Caco-2 (cell line): ENCODE measurements at regions not wholly inside any gene's neighbourhood (a gene's known extent, or its start where the extent isn't known, plus 50 kb on each side); places are given as distances from the start of the nearest gene placed in this dataset.

Experiments
- BruUV-seq: library from RNA; stranded (reverse); fragments of 400-500 nt; replicated peaks from 2 replicates; lab custom pipeline; 2021; lab: Mats Ljungman, UMichigan
- CTCF ChIA-PET: fragments of 300-600 bp; sonication (Branson Sonifier 250); formaldehyde crosslinking; loops from one replicate; lab custom pipeline; 2022; ENCODE audit warnings: antibody characterized with exemption; lab: Charles Lee
- POLR2A ChIA-PET: fragments of 300-600 bp; sonication (Branson Sonifier 250); formaldehyde crosslinking; loops from one replicate; lab custom pipeline; 2022; ENCODE audit warnings: antibody characterized with exemption; lab: Charles Lee
- DNase-seq, 2 experiments: peaks; one replicate each; pipeline versions ENCODE4 v3.0.0 to v3.0.0-alpha.2; 2020 to 2022
- H3K27me3 ChIP-seq: replicated peaks from 2 replicates; pipeline ENCODE4 v1.6.0; 2011; ENCODE audit warnings: low read length; ENCODE audit not compliant: control insufficient read depth, insufficient read depth
- H3K36me3 ChIP-seq: 2 replicates; pipeline ENCODE4 v1.5.1; 2011; ENCODE audit warnings: low read length; ENCODE audit not compliant: control insufficient read depth, insufficient read depth
- H3K4me1 ChIP-seq: fragments of 250-450 bp; sonication (Bioruptor Pico); 2 replicates; pipeline ENCODE4 v1.5.1; 2020; ENCODE audit warnings: mild to moderate bottlenecking
- H3K4me3 ChIP-seq: 2 replicates; pipeline ENCODE4 v1.5.1; 2011; ENCODE audit warnings: low read depth, mild to moderate bottlenecking, control low read depth, low read length
- H3K9me3 ChIP-seq: fragments of 250-450 bp; sonication (Bioruptor Pico); 2 replicates; pipeline ENCODE4 v1.5.1; 2020; ENCODE audit warnings: mild to moderate bottlenecking, moderate library complexity
- H3K27ac Mint-ChIP-seq: one replicate; pipeline ENCODE4 v1.8.0; 2022; ENCODE audit warnings: mixed read lengths; ENCODE audit not compliant: unreplicated experiment
- H3K27me3 Mint-ChIP-seq: one replicate; pipeline ENCODE4 v1.8.0; 2022; ENCODE audit warnings: mixed read lengths; ENCODE audit not compliant: insufficient read depth, unreplicated experiment
- H3K36me3 Mint-ChIP-seq: one replicate; pipeline ENCODE4 v1.8.0; 2022; ENCODE audit warnings: mild to moderate bottlenecking, mixed read lengths; ENCODE audit not compliant: insufficient read depth, unreplicated experiment
- H3K4me1 Mint-ChIP-seq: one replicate; pipeline ENCODE4 v1.8.0; 2022; ENCODE audit warnings: low read depth, mixed read lengths; ENCODE audit not compliant: unreplicated experiment
- H3K4me3 Mint-ChIP-seq: one replicate; pipeline ENCODE4 v1.8.0; 2022; ENCODE audit warnings: mild to moderate bottlenecking, moderate library complexity, mixed read lengths; ENCODE audit not compliant: unreplicated experiment
- H3K9me3 Mint-ChIP-seq: one replicate; pipeline ENCODE4 v1.8.0; 2022; ENCODE audit warnings: mixed read lengths; ENCODE audit not compliant: unreplicated experiment
- CTCF ChIP-seq, 2 experiments: fragments of 200-600 bp in 1 of 2; IDR thresholded peaks; 1 replicate in 1 of 2; 2 replicates in 1 of 2; pipeline versions ENCODE4 v1.5.1 to v1.8.0; 2011 to 2022; ENCODE audit warnings: antibody characterized with exemption in 1 of 2, control low read depth in 1 of 2, inconsistent platforms in 1 of 2, low read depth in 1 of 2, low read length in 1 of 2, mild to moderate bottlenecking in 1 of 2, moderate library complexity in 1 of 2; ENCODE audit not compliant: insufficient read depth in 1 of 2, severe bottlenecking in 1 of 2, unreplicated experiment in 1 of 2
- intact Hi-C: fragments of 100-400 bp; cut with micrococcal nuclease; formaldehyde crosslinking; loops from one replicate; pipeline ENCODE4 v1.10.0; 2022; ENCODE audit not compliant: unreplicated experiment

GRCh38 chr15:29377161-29377560 lies 107.5 kb upstream of the NSMCE3 start:
- Mint-ChIP-seq H3K4me1 (no peaks in the 10 kb centered on the region), H3K9me3 (no peaks in the 10 kb centered on the region), H3K27me3 (peaks cover 6% of the 10 kb centered on the region), H3K4me3 (no peak overlapping the region), H3K27ac (no peak overlapping the region), H3K36me3 (no peaks in the 10 kb centered on the region)
- intact Hi-C loops = no loop called here
- TF ChIP-seq CTCF (IDR thresholded peaks at IDR 0.05; ENCODE audit: insufficient read depth in 1 of 2, low read depth in 1 of 2, low read length in 1 of 2, severe bottlenecking in 1 of 2, unreplicated experiment in 1 of 2) = no peak
- Histone ChIP-seq H3K9me3 (no peaks in the 10 kb centered on the region), H3K4me3 (no peak overlapping the region), H3K27me3 (no peaks in the 10 kb centered on the region), H3K36me3 (no peaks in the 10 kb centered on the region), H3K4me1 (no peaks in the 10 kb centered on the region)
- CTCF ChIA-PET = no interaction called here
- POLR2A ChIA-PET = no interaction called here
- DNase-seq = no peak
- BruUV-seq = no TSS peak

- intact Hi-C loops = no loop called here
- Mint-ChIP-seq H3K9me3 (no peaks in the 10 kb centered on the region), H3K27me3 (peaks cover 7% of the 10 kb centered on the region), H3K4me3 (no peak overlapping the region), H3K36me3 (no peaks in the 10 kb centered on the region), H3K4me1 (no peaks in the 10 kb centered on the region), H3K27ac (no peak overlapping the region)
- Histone ChIP-seq H3K27me3 (no peaks in the 10 kb centered on the region), H3K4me1 (no peaks in the 10 kb centered on the region), H3K9me3 (no peaks in the 10 kb centered on the region), H3K4me3 (no peak overlapping the region), H3K36me3 (no peaks in the 10 kb centered on the region)
- no peak for DNase-seq
- CTCF ChIA-PET = no interaction called here
- BruUV-seq = no TSS peak
- TF ChIP-seq CTCF (IDR thresholded peaks at IDR 0.05; ENCODE audit: insufficient read depth in 1 of 2, low read depth in 1 of 2, low read length in 1 of 2, severe bottlenecking in 1 of 2, unreplicated experiment in 1 of 2) = no peak
- POLR2A ChIA-PET = no interaction called here
These were observed 107.0 kb upstream of the NSMCE3 start for GRCh38 chr15:29376590-29376989.

GRCh38 chr15:29369261-29369660 lies 99.6 kb upstream of the NSMCE3 start:
- peaks cover 11% of the 10 kb centered on the region for H3K27me3 Mint-ChIP-seq
- no peak overlapping the region for H3K27ac Mint-ChIP-seq
- ChIA-PET CTCF (no interaction called here), POLR2A (no interaction called here)
- BruUV-seq = no TSS peak
- Histone ChIP-seq H3K9me3 (peaks cover 9% of the 10 kb centered on the region; the same call in 1 of the 2 replicates), H3K36me3 (no peaks in the 10 kb centered on the region), H3K4me1 (no peaks in the 10 kb centered on the region), H3K27me3 (no peaks in the 10 kb centered on the region), H3K4me3 (no peak overlapping the region)
- DNase-seq = no peak
- H3K36me3 Mint-ChIP-seq = no peaks in the 10 kb centered on the region
- peaks cover 18% of the 10 kb centered on the region for H3K9me3 Mint-ChIP-seq
- no peak for TF ChIP-seq CTCF (IDR thresholded peaks at IDR 0.05; ENCODE audit: insufficient read depth in 1 of 2, low read depth in 1 of 2, low read length in 1 of 2, severe bottlenecking in 1 of 2, unreplicated experiment in 1 of 2)
- intact Hi-C loops = no loop called here
- H3K4me3 Mint-ChIP-seq = no peak overlapping the region
- no peaks in the 10 kb centered on the region for H3K4me1 Mint-ChIP-seq
